Gastroesophageal sphincter (tissue), 3 donors: ENCODE measurements at regions not wholly inside any gene's neighbourhood (a gene's known extent, or its start where the extent isn't known, plus 50 kb on each side); places are given as distances from the start of the nearest gene placed in this dataset.

Experiments used
- EP300 ChIP-seq: sonication (generic); formaldehyde crosslinking; IDR thresholded peaks from one replicate; pipeline ENCODE4 v1.6.1; 2017; ENCODE audit warnings: antibody characterized with exemption, mild to moderate bottlenecking
- POLR2A ChIP-seq, 2 donors: fragments of 450-650 bp; IDR thresholded peaks; one replicate each; pipeline ENCODE4 v1.6.1; 2017; ENCODE audit warnings: antibody characterized with exemption in 2 of 2, mild to moderate bottlenecking in 2 of 2, moderate library complexity in 1 of 2
- POLR2AphosphoS5 ChIP-seq: sonication (generic); formaldehyde crosslinking; IDR thresholded peaks from one replicate; pipeline ENCODE4 v1.6.1; 2017; ENCODE audit warnings: antibody characterized with exemption
- TF ChIP-seq, protein P1 (sequence below), 4 experiments: fragments of 200-600 bp in 2 of 4; fragments of 450-650 bp in 2 of 4; sonication (generic) in 1 of 4; IDR thresholded peaks; one replicate each; pipeline ENCODE4 v1.5.1; 2017 to 2019; ENCODE audit warnings: antibody characterized with exemption in 4 of 4, mild to moderate bottlenecking in 2 of 4, moderate library complexity in 2 of 4

DNA sequence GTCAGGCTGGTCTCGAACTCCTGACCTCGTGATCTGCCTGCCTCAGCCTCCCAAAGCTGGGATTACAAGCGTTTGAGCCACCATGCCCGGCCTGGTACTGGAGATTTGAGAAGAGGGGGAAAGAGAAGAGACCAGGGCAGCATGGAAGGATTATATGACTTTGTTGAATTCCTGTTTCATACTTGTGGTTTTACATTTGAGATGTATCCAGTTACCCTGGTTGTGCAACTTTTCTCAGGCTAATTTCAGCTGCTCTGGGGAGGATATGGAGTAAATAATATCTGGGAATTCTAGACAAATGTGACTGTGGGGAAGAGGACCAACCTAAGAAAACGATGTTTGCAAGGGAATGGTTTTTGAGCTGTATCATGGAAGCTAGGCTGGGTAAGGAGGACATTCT, 89.5 kb upstream of the GREM2 start:
- TF ChIP-seq EP300, result no peak
- TF ChIP-seq, protein P1, sequence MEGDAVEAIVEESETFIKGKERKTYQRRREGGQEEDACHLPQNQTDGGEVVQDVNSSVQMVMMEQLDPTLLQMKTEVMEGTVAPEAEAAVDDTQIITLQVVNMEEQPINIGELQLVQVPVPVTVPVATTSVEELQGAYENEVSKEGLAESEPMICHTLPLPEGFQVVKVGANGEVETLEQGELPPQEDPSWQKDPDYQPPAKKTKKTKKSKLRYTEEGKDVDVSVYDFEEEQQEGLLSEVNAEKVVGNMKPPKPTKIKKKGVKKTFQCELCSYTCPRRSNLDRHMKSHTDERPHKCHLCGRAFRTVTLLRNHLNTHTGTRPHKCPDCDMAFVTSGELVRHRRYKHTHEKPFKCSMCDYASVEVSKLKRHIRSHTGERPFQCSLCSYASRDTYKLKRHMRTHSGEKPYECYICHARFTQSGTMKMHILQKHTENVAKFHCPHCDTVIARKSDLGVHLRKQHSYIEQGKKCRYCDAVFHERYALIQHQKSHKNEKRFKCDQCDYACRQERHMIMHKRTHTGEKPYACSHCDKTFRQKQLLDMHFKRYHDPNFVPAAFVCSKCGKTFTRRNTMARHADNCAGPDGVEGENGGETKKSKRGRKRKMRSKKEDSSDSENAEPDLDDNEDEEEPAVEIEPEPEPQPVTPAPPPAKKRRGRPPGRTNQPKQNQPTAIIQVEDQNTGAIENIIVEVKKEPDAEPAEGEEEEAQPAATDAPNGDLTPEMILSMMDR (IDR thresholded peaks at IDR 0.05), result no peak
- no peak for TF ChIP-seq POLR2A (IDR thresholded peaks at IDR 0.05)
- TF ChIP-seq POLR2AphosphoS5, result no peak
